ENCODE measurements at regions not wholly inside any gene's neighbourhood (a gene's known extent, or its start where the extent isn't known, plus 50 kb on each side); places are given as distances from the start of the nearest gene placed in this dataset.
"Not testable (repeated sequence)": the region's sequence is repeated elsewhere in the genome, so short reads cannot be mapped to it uniquely, and the experiment has no call there.

- TF ChIP-seq CTCF (conservative IDR thresholded peaks at IDR 0.05; ENCODE audit: low read depth in 2 of 2); EZH2phosphoT487 (IDR thresholded peaks at IDR 0.05; ENCODE audit: unreplicated experiment); POLR2AphosphoS5 (IDR thresholded peaks at IDR 0.05; ENCODE audit: low read depth); STAT1 (IDR thresholded peaks at IDR 0.05; ENCODE audit: unreplicated experiment); JUNB (IDR thresholded peaks at IDR 0.05; ENCODE audit: unreplicated experiment); ZNF114 (CRISPR knock-in tag; IDR thresholded peaks at IDR 0.05); EZH2 (IDR thresholded peaks at IDR 0.05; ENCODE audit: low read depth, unreplicated experiment); CREB1 (CRISPR knock-in tag; IDR thresholded peaks at IDR 0.05; ENCODE audit: low read depth); REST (IDR thresholded peaks at IDR 0.05; ENCODE audit: unreplicated experiment); ZNF331 (CRISPR knock-in tag; IDR thresholded peaks at IDR 0.05; ENCODE audit: low read depth): not testable (repeated sequence)
Measured at GRCh38 chr20:29496767-29497166, 1760.7 kb upstream of the DEFB115 start.
